BJ (cell line): ENCODE measurements at regions not wholly inside any gene's neighbourhood (a gene's known extent, or its start where the extent isn't known, plus 50 kb on each side); places are given as distances from the start of the nearest gene placed in this dataset.
"Not testable (repeated sequence)": the region's sequence is repeated elsewhere in the genome, so short reads cannot be mapped to it uniquely, and the experiment has no call there.

ENCODE experiments used
- CTCF ChIA-PET: fragments of 350-600 bp; formaldehyde crosslinking; extraction: SDS; loops from one replicate; lab custom pipeline; 2021; ENCODE audit warnings: antibody characterized with exemption, inconsistent platforms; lab: Yijun Ruan, JAX
- POLR2A ChIA-PET: fragments of 300-600 bp; sonication (Branson Sonifier 250); formaldehyde crosslinking; extraction: SDS; loops from one replicate; lab custom pipeline; 2021; ENCODE audit warnings: antibody characterized with exemption; lab: Charles Lee
- DNase-seq: peaks from one replicate; pipeline ENCODE4 v3.0.0-alpha.2; 2011; ENCODE audit warnings: low read depth
- H3K27me3 ChIP-seq: 2 replicates; pipeline ENCODE4 v1.6.0; 2011; ENCODE audit warnings: low read length; ENCODE audit not compliant: control insufficient read depth, insufficient read depth
- H3K36me3 ChIP-seq: 2 replicates; pipeline ENCODE4 v1.5.1; 2011; ENCODE audit warnings: low read length; ENCODE audit not compliant: control insufficient read depth, insufficient read depth
- H3K4me3 ChIP-seq: 2 replicates; pipeline ENCODE4 v1.5.1; 2011; ENCODE audit warnings: low read depth, mild to moderate bottlenecking, control low read depth, low read length
- TF ChIP-seq, protein P1 (sequence below): IDR thresholded peaks from 2 replicates; pipeline ENCODE4 v1.5.1; 2011; ENCODE audit warnings: low read depth, mild to moderate bottlenecking, control low read depth, inconsistent platforms, low read length, moderate library complexity; ENCODE audit not compliant: insufficient read depth

DNA sequence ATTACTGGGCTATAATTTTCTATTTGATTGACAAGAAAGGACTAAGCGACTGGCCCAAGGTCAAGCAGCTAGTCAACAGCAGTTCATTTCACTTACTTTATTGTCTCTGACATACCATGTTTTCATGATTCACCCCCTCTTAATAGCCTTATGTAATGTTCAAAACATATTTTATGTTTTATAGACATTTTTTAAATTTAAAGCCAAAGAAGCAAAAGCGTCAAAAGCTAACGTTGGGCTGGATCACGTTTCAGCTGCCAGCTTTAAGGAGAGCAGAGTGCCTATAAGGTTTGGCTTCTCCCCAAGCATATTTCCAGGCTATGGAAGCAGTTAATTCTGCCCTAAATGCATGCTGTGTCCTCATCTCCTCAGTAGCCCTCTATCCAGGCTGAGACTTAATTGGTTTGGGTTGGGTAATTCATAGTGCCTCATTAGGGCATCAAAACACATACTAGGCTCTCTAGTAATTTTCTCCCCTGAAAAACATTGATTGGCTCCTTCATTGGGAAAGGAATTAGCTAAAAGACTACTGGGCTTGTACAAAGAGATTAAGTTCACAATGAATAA, 94.8 kb upstream of the CREB1 start:
- TF ChIP-seq, protein P1, sequence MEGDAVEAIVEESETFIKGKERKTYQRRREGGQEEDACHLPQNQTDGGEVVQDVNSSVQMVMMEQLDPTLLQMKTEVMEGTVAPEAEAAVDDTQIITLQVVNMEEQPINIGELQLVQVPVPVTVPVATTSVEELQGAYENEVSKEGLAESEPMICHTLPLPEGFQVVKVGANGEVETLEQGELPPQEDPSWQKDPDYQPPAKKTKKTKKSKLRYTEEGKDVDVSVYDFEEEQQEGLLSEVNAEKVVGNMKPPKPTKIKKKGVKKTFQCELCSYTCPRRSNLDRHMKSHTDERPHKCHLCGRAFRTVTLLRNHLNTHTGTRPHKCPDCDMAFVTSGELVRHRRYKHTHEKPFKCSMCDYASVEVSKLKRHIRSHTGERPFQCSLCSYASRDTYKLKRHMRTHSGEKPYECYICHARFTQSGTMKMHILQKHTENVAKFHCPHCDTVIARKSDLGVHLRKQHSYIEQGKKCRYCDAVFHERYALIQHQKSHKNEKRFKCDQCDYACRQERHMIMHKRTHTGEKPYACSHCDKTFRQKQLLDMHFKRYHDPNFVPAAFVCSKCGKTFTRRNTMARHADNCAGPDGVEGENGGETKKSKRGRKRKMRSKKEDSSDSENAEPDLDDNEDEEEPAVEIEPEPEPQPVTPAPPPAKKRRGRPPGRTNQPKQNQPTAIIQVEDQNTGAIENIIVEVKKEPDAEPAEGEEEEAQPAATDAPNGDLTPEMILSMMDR, result no peak
- Histone ChIP-seq H3K36me3 (no peaks in the 10 kb centered on the region), H3K4me3 (no peak overlapping the region), H3K27me3 (no peaks in the 10 kb centered on the region)
- CTCF ChIA-PET, result interaction anchor here (1.0 kb wide), 1 partner anchor 453 kb away, joined by 3 read pairs; no protein-coding TSS in a partner anchor
- no peak for DNase-seq
- POLR2A ChIA-PET, result no interaction called here

DNA sequence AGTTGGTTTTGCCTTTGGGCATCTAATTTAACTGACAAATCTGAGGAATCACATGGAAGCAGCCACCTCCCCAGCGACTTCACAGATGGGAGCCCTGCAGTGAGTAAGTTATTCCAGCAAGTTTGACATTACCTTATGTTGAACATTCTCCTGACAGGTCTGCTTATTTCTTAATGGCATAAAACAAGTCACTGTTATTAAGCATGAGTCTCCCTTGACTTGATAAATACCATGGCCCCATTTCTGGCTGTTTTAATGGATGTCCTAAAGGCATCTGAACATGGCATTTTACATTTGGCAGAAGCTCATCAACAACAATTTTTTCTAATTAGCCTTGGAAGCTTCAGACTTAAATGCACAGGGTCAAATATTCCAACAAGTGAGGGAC, 92.6 kb upstream of the CREB1 start:
- H3K27me3 ChIP-seq, result no peaks in the 10 kb centered on the region
- DNase-seq, result no peak
- CTCF ChIA-PET, result interaction anchor here (1.3 kb wide), 1 partner anchor 36 kb away, joined by 3 read pairs; no protein-coding TSS in a partner anchor
- TF ChIP-seq, protein P1, result no peak
- H3K4me3 ChIP-seq, result no peak overlapping the region
- no peaks in the 10 kb centered on the region for H3K36me3 ChIP-seq
- POLR2A ChIA-PET, result no interaction called here

DNA sequence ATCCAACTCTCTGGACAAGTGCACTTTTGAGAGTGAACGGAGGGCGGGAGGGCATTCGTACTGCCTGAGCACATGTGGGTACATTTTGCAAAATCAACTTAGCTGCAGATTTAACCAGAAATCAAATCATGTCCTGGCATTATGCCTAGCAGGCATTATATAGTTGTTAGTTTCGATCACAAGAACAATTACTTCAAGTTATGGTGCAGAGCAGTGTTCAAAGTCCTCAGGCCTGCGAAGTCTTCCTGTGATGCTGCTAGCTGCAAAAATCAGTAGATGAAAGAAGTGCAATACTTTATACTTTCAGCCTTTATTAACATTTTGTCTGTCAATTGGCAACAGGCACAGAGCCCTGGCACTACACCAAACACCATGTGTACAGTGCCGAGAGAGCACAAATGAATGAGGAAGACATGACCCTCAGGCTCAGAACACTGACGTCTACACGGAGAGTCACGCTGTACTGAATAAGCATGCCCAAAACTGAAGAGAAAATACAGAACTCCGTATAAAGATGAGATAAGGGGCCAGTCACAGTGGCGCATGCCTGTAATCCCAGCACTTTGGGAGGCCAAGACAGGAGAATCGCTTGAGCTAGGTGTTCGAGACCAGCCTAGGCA, 92.1 kb upstream of the CREB1 start:
- ChIA-PET CTCF (interaction anchor here (1.3 kb wide), 1 partner anchor 35 kb away, joined by 3 read pairs; no protein-coding TSS in a partner anchor), POLR2A (no interaction called here)
- no peak overlapping the region for H3K4me3 ChIP-seq
- DNase-seq, result no peak
- no peaks in the 10 kb centered on the region for H3K36me3 ChIP-seq
- TF ChIP-seq, protein P1, result no peak
- H3K27me3 ChIP-seq, result no peaks in the 10 kb centered on the region

DNA sequence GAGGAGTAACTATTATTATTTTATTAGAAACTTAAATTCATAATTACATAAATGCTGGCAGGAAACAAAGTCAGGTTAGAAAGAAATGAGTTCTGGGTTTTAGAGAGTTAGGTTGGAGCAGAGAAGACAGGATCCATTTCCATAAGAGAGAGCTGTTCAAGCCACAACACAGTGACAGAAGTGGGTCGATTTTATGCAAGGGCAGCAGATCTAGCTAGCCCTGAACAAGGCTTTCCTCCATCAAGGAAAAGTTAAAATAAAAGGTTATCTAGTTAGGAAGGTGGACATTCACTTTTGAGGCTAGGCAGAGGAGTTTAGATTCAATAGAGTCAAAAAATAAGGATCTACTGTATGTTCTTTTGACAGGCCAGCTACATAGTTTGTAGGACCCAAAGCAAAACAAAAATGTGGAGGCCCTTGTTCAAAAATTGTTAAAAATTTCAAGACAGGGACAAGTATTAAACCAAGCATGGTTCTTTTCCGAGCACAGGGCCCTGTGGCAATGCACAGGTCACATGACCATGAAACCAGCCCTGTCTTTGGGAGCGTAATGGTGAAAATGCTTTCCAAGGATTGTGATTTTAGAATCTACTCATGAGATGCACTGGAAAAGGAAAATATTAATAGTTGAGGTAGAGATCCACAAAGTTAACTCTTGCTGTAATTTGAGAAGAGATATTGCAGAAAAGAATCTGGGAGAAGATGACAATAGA, 91.2 kb upstream of the CREB1 start:
- CTCF ChIA-PET, result no interaction called here
- no peak for DNase-seq
- Histone ChIP-seq H3K27me3 (no peaks in the 10 kb centered on the region), H3K4me3 (no peak overlapping the region), H3K36me3 (no peaks in the 10 kb centered on the region)
- POLR2A ChIA-PET, result no interaction called here
- TF ChIP-seq, protein P1, result no peak

DNA sequence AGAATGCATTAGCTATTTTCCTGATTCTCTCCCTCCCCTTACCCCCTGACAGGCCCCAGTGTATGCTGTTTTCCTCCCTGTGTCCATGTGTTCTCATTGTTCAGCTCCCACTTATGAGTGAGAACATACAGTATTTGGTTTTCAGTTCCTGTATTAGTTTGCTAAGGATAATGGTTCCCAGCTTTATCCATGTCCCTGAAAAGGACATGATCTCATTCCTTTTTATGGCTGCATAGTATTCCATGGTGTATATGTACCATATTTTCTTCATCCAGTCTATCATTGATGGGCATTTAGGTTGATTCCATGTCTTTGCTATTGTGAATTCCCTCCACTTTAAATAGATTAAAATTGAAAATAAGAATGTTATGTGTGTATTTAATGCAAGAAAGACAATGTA, 89.9 kb upstream of the CREB1 start:
- CTCF ChIA-PET, H3K4me3 ChIP-seq, POLR2A ChIA-PET, H3K27me3 ChIP-seq, DNase-seq, H3K36me3 ChIP-seq: not testable (repeated sequence)
